ENCODE measurements at regions not wholly inside any gene's neighbourhood (a gene's known extent, or its start where the extent isn't known, plus 50 kb on each side); places are given as distances from the start of the nearest gene placed in this dataset.

GRCh38 chr13:78881751-78882150, 222.8 kb upstream of the OBI1 start:
- no peak overlapping the region for H3K27ac ChIP-seq
- no peaks in the 10 kb centered on the region for H3K36me3 ChIP-seq
- no peaks in the 10 kb centered on the region for H3K4me1 ChIP-seq
- DNase-seq, result no peak
- no peak overlapping the region for H3K4me3 ChIP-seq
- TF ChIP-seq POLR2A (IDR thresholded peaks at IDR 0.05) (no peak), CTCF (IDR thresholded peaks at IDR 0.05) (no peak)
- intact Hi-C loops (cut with DNase I; ENCODE audit: low total_unique reads), result no loop called here
- H3K27me3 ChIP-seq, result no peaks in the 10 kb centered on the region
- no peaks in the 10 kb centered on the region for H3K9me3 ChIP-seq

- Histone ChIP-seq H3K9me3 (no peaks in the 10 kb centered on the region), H3K4me3 (no peak overlapping the region), H3K27me3 (no peaks in the 10 kb centered on the region), H3K36me3 (no peaks in the 10 kb centered on the region), H3K4me1 (no peaks in the 10 kb centered on the region), H3K27ac (no peak overlapping the region)
- TF ChIP-seq POLR2A (IDR thresholded peaks at IDR 0.05), result no peak
- no peak for TF ChIP-seq CTCF (IDR thresholded peaks at IDR 0.05)
- intact Hi-C loops (cut with DNase I; ENCODE audit: low total_unique reads), result no loop called here
- DNase-seq, result no peak
Measured at GRCh38 chr13:78881054-78881453, 222.1 kb upstream of the OBI1 start.

- no peaks in the 10 kb centered on the region for H3K36me3 ChIP-seq
- no peak overlapping the region for H3K27ac ChIP-seq
- TF ChIP-seq CTCF (IDR thresholded peaks at IDR 0.05), result no peak
- TF ChIP-seq POLR2A (IDR thresholded peaks at IDR 0.05), result no peak
- intact Hi-C loops (cut with DNase I; ENCODE audit: low total_unique reads), result no loop called here
- DNase-seq, result no peak
- no peaks in the 10 kb centered on the region for H3K9me3 ChIP-seq
- H3K4me1 ChIP-seq, result no peaks in the 10 kb centered on the region
- H3K27me3 ChIP-seq, result no peaks in the 10 kb centered on the region
- no peak overlapping the region for H3K4me3 ChIP-seq
Measured at GRCh38 chr13:78876915-78877549, 218.1 kb upstream of the OBI1 start.

GRCh38 chr13:78875792-78876580, 217.0 kb upstream of the OBI1 start:
- intact Hi-C loops (cut with DNase I; ENCODE audit: low total_unique reads), result no loop called here
- no peak overlapping the region for H3K27ac ChIP-seq
- no peak for DNase-seq
- H3K9me3 ChIP-seq, result no peaks in the 10 kb centered on the region
- no peaks in the 10 kb centered on the region for H3K27me3 ChIP-seq
- TF ChIP-seq POLR2A (IDR thresholded peaks at IDR 0.05), result no peak
- no peak for TF ChIP-seq CTCF (IDR thresholded peaks at IDR 0.05)
- no peak overlapping the region for H3K4me3 ChIP-seq
- no peaks in the 10 kb centered on the region for H3K4me1 ChIP-seq
- H3K36me3 ChIP-seq, result no peaks in the 10 kb centered on the region

GRCh38 chr13:78868991-78869390, 210.0 kb upstream of the OBI1 start:
- H3K27me3 ChIP-seq, result no peaks in the 10 kb centered on the region
- H3K27ac ChIP-seq, result no peak overlapping the region
- H3K36me3 ChIP-seq, result no peaks in the 10 kb centered on the region
- no peak for TF ChIP-seq CTCF (IDR thresholded peaks at IDR 0.05)
- TF ChIP-seq POLR2A (IDR thresholded peaks at IDR 0.05), result no peak
- DNase-seq, result no peak
- intact Hi-C loops (cut with DNase I; ENCODE audit: low total_unique reads), result no loop called here
- no peaks in the 10 kb centered on the region for H3K9me3 ChIP-seq
- no peak overlapping the region for H3K4me3 ChIP-seq
- H3K4me1 ChIP-seq, result no peaks in the 10 kb centered on the region
